Stimulated activated CD8-positive, alpha-beta memory T cell treated with anti-CD3 and anti-CD28 coated beads, Interleukin-2, amount 100 ng/mL, for 48 hours (primary cell): ENCODE measurements at regions not wholly inside any gene's neighbourhood (a gene's known extent, or its start where the extent isn't known, plus 50 kb on each side); places are given as distances from the start of the nearest gene placed in this dataset.
"Not testable (repeated sequence)": the region's sequence is repeated elsewhere in the genome, so short reads cannot be mapped to it uniquely, and the experiment has no call there.

Source experiments
- DNase-seq, 2 donors: peaks; one replicate each; pipeline ENCODE4 v3.0.0-alpha.2; 2020; ENCODE audit warnings: low read depth in 2 of 2

- DNase-seq = no peak
Measured at GRCh38 chrX:97858592-97858991, 974.9 kb downstream of the RPA4 start.

GRCh38 chrX:97860226-97860625 lies 976.5 kb downstream of the RPA4 start:
- no peak for DNase-seq

DNA sequence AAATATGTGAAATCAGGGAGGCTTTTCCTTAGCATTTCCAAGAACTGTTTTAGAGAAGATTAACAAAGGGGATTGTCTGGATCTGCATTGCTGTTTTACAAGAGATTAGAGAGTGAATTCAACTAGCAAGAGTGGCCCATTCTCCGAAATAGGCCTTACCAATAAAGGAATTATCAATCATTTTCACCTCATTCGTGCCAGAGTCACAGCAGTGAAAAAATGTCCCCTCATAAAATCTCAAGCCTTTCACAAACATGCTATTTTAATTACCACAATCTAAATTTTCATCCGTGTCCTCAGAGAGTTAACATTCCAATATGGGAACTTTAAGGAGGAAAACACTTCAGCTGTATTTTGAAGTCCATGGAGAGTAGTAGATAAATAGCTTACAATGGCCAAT lies 979.6 kb downstream of the RPA4 start:
- no peak for DNase-seq

DNA sequence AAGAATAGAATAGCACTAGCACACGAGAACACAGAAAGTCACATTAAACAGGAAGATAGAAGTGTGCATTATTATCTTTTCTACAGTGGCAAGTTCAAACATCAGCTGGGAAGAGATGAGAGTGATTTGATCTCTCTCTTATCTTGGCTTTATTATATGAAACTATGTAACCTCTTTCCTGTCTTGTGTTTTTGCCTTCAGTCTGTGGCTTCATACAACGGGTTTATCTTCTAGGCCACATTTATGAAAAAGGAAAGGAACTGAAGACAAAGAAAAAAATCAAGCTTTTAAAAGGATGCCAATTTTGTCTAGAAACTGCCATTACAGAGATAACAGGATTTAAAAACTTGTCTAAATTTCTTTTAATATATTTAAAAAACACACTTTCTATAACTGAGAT lies 983.6 kb downstream of the RPA4 start:
- no peak for DNase-seq

- no peak for DNase-seq
Measured at GRCh38 chrX:97876697-97877407, 993.1 kb downstream of the RPA4 start.

- no peak for DNase-seq
Measured at GRCh38 chrX:97882306-97882705, 998.6 kb downstream of the RPA4 start.

DNA sequence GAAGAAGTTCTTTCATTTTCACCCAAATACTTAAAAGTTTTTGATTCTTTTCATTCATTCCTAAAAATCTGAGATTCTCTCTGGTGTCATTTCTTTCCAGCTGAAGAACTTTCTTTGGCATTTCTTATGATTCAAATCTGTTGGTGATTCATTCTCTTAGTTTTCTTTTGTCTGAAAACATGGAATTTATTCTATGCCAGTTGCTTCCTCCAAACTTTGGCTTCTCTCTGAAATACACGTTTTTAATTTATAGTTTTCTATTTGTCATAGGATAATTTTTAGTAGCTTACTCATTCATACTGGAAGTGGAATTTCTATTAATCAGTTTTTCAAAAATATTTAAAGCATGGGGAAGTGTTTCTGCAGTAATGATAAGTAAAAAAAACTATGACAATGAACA lies 1012.0 kb downstream of the RPA4 start:
- no peak for DNase-seq

DNA sequence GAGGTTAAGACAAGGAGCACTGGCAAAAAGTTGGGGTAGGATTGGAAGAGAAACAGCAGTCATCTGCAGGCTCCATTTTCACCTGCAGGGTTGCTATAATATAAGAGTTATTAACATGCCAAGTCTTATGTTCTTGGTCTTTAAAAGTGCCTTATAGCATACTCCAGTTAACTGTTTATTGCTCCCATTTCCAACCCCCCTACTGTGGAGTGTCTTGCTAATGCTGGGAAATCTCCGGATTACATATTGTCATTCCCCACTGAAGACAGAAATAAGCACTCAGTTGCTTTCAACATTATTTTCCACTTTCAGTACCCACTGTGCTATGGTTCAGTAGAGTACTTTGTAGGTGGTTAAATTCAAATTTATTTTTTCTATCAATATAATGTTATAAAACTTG lies 1014.3 kb downstream of the RPA4 start:
- no peak for DNase-seq

DNA sequence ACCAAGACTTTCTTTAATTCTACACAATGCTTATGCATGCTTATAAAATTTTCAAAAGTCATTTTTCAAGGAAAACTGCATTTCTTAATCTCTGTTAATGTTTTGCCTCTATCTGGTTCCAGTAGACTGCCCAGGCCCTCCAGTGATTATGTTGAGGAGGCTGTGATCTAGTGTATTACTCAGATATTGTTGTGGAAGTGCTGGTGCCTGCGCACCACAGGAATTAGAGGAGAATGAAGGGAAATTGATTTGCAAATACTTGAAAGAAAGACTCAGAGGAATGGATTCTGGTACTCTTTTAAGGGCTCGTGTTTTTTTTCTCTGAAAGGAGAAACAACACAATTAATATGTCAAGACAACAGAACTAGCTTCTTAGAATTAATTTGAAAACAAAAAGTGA lies 1015.1 kb downstream of the RPA4 start:
- no peak for DNase-seq

GRCh38 chrX:97907791-97908190 lies 1024.1 kb downstream of the RPA4 start:
- DNase-seq = no peak

DNA sequence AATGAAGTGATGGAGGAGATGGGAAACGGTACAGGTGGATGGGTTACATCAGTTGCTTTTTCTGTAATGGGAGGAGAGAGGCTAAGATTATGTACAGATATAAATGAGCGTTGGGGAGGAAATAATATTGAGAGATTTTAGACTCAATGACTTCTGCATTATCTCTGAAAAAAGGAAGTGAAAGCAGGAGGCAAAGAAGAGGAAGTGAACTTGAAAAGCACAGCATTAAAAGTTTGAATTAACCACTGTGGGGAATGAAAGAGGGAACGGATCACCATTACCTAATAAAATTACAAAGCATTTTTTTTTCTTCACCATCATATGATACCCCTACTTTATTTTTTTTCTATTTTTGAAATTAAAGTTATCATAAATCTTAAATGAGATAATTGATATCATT lies 1025.5 kb downstream of the RPA4 start:
- DNase-seq = no peak

- DNase-seq = not testable (repeated sequence)
Measured at GRCh38 chrX:97915390-97915789, 1031.7 kb downstream of the RPA4 start.

DNA sequence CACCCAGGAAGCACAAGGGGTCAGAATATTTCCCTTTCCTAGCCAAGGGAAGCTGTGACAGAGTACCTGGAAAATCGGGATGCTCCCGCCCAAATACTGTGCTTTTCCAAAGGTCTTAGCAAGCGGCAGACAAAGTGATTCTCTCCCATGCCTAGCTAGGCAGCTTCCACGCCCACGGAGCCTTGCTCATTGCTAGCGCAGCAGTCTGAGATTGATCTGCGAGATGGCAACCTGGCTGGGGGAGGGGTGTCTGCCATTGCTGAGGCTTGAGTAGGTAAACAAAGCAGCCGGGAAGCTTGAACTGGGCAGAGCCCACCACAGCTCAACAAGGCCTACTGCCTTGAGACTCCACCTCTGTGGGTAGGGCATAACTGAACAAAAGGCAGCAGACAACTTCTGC lies 1037.5 kb downstream of the RPA4 start:
- DNase-seq = not testable (repeated sequence)

- no peak for DNase-seq
Measured at GRCh38 chrX:97931586-97931985, 1047.9 kb downstream of the RPA4 start.

GRCh38 chrX:97936296-97936695 lies 1052.6 kb downstream of the RPA4 start:
- DNase-seq = no peak

- DNase-seq = no peak
Measured at GRCh38 chrX:97938706-97939105, 1055.0 kb downstream of the RPA4 start.

- DNase-seq = no peak
Measured at GRCh38 chrX:97968376-97969163, 1084.9 kb downstream of the RPA4 start.

DNA sequence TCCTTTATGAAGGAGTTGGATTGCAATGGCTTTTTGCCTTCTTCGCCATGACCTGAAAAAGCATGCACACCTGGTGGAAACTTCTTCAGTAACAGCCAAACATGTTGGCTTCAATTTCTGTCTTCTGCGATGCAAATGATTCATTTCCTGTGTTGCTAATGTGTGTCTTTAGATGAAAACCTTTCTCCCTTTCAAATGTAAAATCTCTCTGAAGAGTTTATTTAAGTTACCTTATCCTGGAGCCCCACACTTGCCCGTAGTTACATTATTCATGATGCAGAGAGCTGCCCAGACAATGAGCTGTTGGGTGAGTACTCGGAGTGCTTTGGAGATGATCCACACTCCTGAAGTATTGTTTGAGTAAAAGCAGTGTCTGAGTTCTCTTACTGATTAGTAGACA lies 1100.9 kb downstream of the RPA4 start:
- no peak for DNase-seq

DNA sequence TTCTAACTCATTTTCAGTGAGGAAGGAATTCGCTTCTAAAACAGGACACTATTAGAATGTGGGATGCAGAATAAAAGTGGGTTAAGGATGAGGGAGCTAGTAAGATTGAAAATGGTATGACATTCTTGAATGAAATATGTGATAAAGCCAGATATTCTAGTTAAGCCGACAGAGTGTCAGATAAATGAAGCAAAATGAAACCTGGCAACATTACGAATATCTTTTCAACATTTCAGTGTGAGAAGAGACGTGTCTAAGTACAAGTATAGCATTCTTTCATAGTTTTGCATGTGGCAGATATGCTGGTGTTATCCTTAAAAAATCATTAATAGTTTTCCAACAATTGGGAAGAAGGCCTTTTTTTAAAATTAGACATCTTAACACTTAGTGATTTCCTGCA lies 1101.4 kb downstream of the RPA4 start:
- no peak for DNase-seq

DNA sequence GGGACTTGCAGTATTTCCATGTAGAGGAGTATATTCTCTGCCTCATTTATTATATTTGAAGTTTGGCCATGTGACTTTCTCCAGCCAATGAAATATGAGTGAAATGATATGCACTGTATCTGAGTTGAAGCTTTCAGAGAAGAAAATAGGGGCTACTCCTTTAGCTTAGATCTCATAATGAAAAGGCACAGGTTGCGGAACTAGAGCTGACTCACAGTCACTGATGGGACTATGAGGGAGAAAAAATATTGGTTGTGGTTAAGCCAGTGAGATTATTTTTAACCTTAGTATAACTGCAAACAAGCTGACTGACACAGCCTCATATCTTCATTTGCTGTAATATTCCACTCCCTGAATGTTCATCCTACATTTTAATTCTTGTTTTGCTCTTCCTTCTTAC lies 1104.3 kb downstream of the RPA4 start:
- no peak for DNase-seq

- DNase-seq = no peak
Measured at GRCh38 chrX:97995834-97996233, 1112.1 kb downstream of the RPA4 start.

GRCh38 chrX:98028691-98029090 lies 1145.0 kb downstream of the RPA4 start:
- no peak for DNase-seq

- no peak for DNase-seq
Measured at GRCh38 chrX:98029861-98030260, 1146.2 kb downstream of the RPA4 start.
